NCI-H1930 (cell line): ENCODE measurements at regions not wholly inside any gene's neighbourhood (a gene's known extent, or its start where the extent isn't known, plus 50 kb on each side); places are given as distances from the start of the nearest gene placed in this dataset.
"Not testable (repeated sequence)": the region's sequence is repeated elsewhere in the genome, so short reads cannot be mapped to it uniquely, and the experiment has no call there.

Experiments
- DNase-seq, 2 experiments: peaks; one replicate each; lab custom pipeline; 2025; lab: John Stamatoyannopoulos, UW

GRCh38 chr1:184888505-184888904 lies 85.8 kb downstream of the NIBAN1 start:
- no peak for DNase-seq

- DNase-seq: no peak
Observed at GRCh38 chr1:184882957-184883815, 91.1 kb downstream of the NIBAN1 start.

- DNase-seq: no peak
Observed at GRCh38 chr1:184881941-184882913, 92.1 kb downstream of the NIBAN1 start.

- no peak for DNase-seq
Observed at GRCh38 chr1:184879876-184880557, 94.3 kb downstream of the NIBAN1 start.

- no peak for DNase-seq
Observed at GRCh38 chr1:184878602-184879001, 95.7 kb downstream of the NIBAN1 start.

GRCh38 chr1:184878002-184878401 lies 96.3 kb downstream of the NIBAN1 start:
- no peak for DNase-seq

GRCh38 chr1:184876015-184876414 lies 98.3 kb downstream of the NIBAN1 start:
- DNase-seq: not testable (repeated sequence)

- no peak for DNase-seq
Observed at GRCh38 chr1:184875218-184875617, 99.1 kb downstream of the NIBAN1 start.

GRCh38 chr1:184870319-184870718 lies 104.0 kb downstream of the NIBAN1 start:
- DNase-seq: no peak

- no peak for DNase-seq
Observed at GRCh38 chr1:184867866-184868689, 106.2 kb downstream of the NIBAN1 start.

- DNase-seq: no peak
Observed at GRCh38 chr1:184866991-184867788, 107.1 kb downstream of the NIBAN1 start.

- DNase-seq: no peak
Observed at GRCh38 chr1:184866586-184866985, 107.7 kb downstream of the NIBAN1 start.

- DNase-seq: no peak
Observed at GRCh38 chr1:184865831-184866230, 108.5 kb downstream of the NIBAN1 start.

GRCh38 chr1:184861755-184862336 lies 107.2 kb upstream of the EDEM3 start:
- DNase-seq: no peak

GRCh38 chr1:184860985-184861754 lies 106.5 kb upstream of the EDEM3 start:
- no peak for DNase-seq

GRCh38 chr1:184860535-184860934 lies 105.9 kb upstream of the EDEM3 start:
- DNase-seq: no peak

GRCh38 chr1:184859381-184860105 lies 104.9 kb upstream of the EDEM3 start:
- no peak for DNase-seq

GRCh38 chr1:184858288-184858687 lies 103.6 kb upstream of the EDEM3 start:
- DNase-seq: no peak
